K562 (cell line): ENCODE measurements at regions not wholly inside any gene's neighbourhood (a gene's known extent, or its start where the extent isn't known, plus 50 kb on each side); places are given as distances from the start of the nearest gene placed in this dataset.

Experiments
- BCOR ChIP-seq: fragments of 450-650 bp; IDR thresholded peaks from 2 replicates; pipeline ENCODE4 v1.6.1; 2016
- CCNT2 ChIP-seq: IDR thresholded peaks from 2 replicates; pipeline ENCODE4 v1.6.1; 2011; ENCODE audit warnings: borderline replicate concordance, low read depth, mild to moderate bottlenecking, moderate library complexity, mixed read lengths, low read length; ENCODE audit not compliant: insufficient read length; ENCODE audit errors: extremely low read depth
- DPF2 ChIP-seq: fragments of 450-650 bp; IDR thresholded peaks from 2 replicates; pipeline ENCODE4 v1.6.1; 2016
- JUN ChIP-seq, 2 experiments: sonication (generic) in 1 of 2; formaldehyde crosslinking in 1 of 2; IDR thresholded peaks; 2 replicates each; pipeline versions ENCODE4 v1.6.1 to v1.8.0; 2012 to 2022; ENCODE audit warnings: borderline replicate concordance in 2 of 2, mild to moderate bottlenecking in 2 of 2, improper control_type of control experiment in 1 of 2, low read depth in 1 of 2, low read length in 1 of 2, missing genetic modification reagents in 1 of 2
- POLR2A ChIP-seq: fragments of 450-650 bp; conservative IDR thresholded peaks from 2 replicates; pipeline ENCODE4 v1.6.1; 2016
- RFX1 ChIP-seq: fragments of 450-650 bp; IDR thresholded peaks from 2 replicates; pipeline ENCODE4 v1.6.1; 2016; ENCODE audit warnings: mild to moderate bottlenecking, moderate library complexity
- RHOXF2B ChIP-seq: fragments of 250-450 bp; sonication (Bioruptor Pico); conservative IDR thresholded peaks from 2 replicates; pipeline ENCODE4 v1.5.1; 2021
- SMARCA4 ChIP-seq: fragments of 450-650 bp; IDR thresholded peaks from 2 replicates; pipeline ENCODE4 v1.6.1; 2016
- SNRNP70 ChIP-seq: fragments of 200-400 bp; formaldehyde crosslinking; optimal IDR thresholded peaks from 2 replicates; pipeline ENCODE3; 2017; ENCODE audit warnings: low read depth, low read length
- TCF7L2 ChIP-seq: fragments of 150-350 bp; IDR thresholded peaks from 2 replicates; pipeline ENCODE4 v1.6.1; 2016; ENCODE audit warnings: low read depth, mild to moderate bottlenecking, low read length, moderate library complexity
- ZBTB11 ChIP-seq, 3 experiments: fragments of 200-800 bp in 1 of 3; fragments of 250-450 bp in 1 of 3; fragments of 450-650 bp in 1 of 3; sonication (Bioruptor Pico) in 1 of 3; sonication (Bioruptor generic) in 1 of 3; formaldehyde crosslinking in 1 of 3; IDR thresholded peaks; 2 replicates each; pipeline versions ENCODE4 v1.6.1 to v1.8.0; 2016 to 2022; ENCODE audit warnings: mild to moderate bottlenecking in 2 of 3, missing genetic modification characterization in 2 of 3, missing compliant biosample characterization in 1 of 3, moderate library complexity in 1 of 3
- ZNF217 ChIP-seq: sonication (generic); formaldehyde crosslinking; IDR thresholded peaks from 2 replicates; pipeline ENCODE4 v1.8.0; 2022; ENCODE audit warnings: mild to moderate bottlenecking, missing genetic modification reagents
- ZNF407 ChIP-seq: fragments of 450-650 bp; IDR thresholded peaks from 2 replicates; pipeline ENCODE4 v1.6.1; 2016; ENCODE audit warnings: low read depth
- ZNF511 ChIP-seq: sonication (generic); formaldehyde crosslinking; IDR thresholded peaks from 2 replicates; pipeline ENCODE4 v1.8.0; 2022; ENCODE audit warnings: mild to moderate bottlenecking, missing genetic modification reagents
- ZNF512 ChIP-seq: IDR thresholded peaks from 2 replicates; pipeline ENCODE4 v1.6.1; 2016; ENCODE audit warnings: missing genetic modification characterization, missing compliant biosample characterization

GRCh38 chr4:115938764-115939443 is 825.5 kb upstream of the NDST4 start (continued):
- TF ChIP-seq BCOR (no peak), CCNT2 (no peak), RFX1 (no peak), ZNF217 (CRISPR knock-in tag) (no peak), SNRNP70 (no peak), ZNF511 (CRISPR knock-in tag) (no peak), ZBTB11 (CRISPR knock-in tag; IDR thresholded peaks at IDR 0.05) (no peak), ZNF512 (no peak), RHOXF2B (CRISPR knock-in tag) (no peak), ZNF407 (no peak), POLR2A (no peak), SMARCA4 (no peak), DPF2 (no peak), TCF7L2 (no peak), JUN (IDR thresholded peaks at IDR 0.05; ENCODE audit: borderline replicate concordance, low read depth, low read length) (no peak), JUN (CRISPR knock-in tag; IDR thresholded peaks at IDR 0.05; ENCODE audit: borderline replicate concordance) (no peak)
